NT2/D1 (cell line): ENCODE measurements at regions not wholly inside any gene's neighbourhood (a gene's known extent, or its start where the extent isn't known, plus 50 kb on each side); places are given as distances from the start of the nearest gene placed in this dataset.
"Not testable (repeated sequence)": the region's sequence is repeated elsewhere in the genome, so short reads cannot be mapped to it uniquely, and the experiment has no call there.

Source experiments
- DNase-seq: peaks from one replicate; pipeline ENCODE4 v3.0.0-alpha.2; 2011; ENCODE audit warnings: low read depth, low spot score
- H3K27me3 ChIP-seq: 2 replicates; pipeline ENCODE4 v1.6.0; 2011; ENCODE audit warnings: mild to moderate bottlenecking; ENCODE audit not compliant: insufficient read length, insufficient read depth
- H3K36me3 ChIP-seq: 2 replicates; pipeline ENCODE4 v1.6.1; 2011; ENCODE audit warnings: mild to moderate bottlenecking, low read length, mixed read lengths; ENCODE audit not compliant: insufficient read depth, insufficient read length
- H3K4me1 ChIP-seq: 2 replicates; pipeline ENCODE4 v1.5.1; 2011; ENCODE audit not compliant: insufficient read depth, insufficient read length
- H3K4me3 ChIP-seq: 2 replicates; pipeline ENCODE4 v1.5.1; 2011; ENCODE audit warnings: low read depth; ENCODE audit not compliant: insufficient read length
- H3K9ac ChIP-seq: 2 replicates; pipeline ENCODE4 v1.6.0; 2011; ENCODE audit warnings: low read depth; ENCODE audit not compliant: insufficient read length
- H3K9me3 ChIP-seq: 2 replicates; pipeline ENCODE4 v1.5.1; 2011; ENCODE audit warnings: mild to moderate bottlenecking, low read length; ENCODE audit not compliant: insufficient read depth
- SUZ12 ChIP-seq: IDR thresholded peaks from 2 replicates; pipeline ENCODE4 v1.6.1; 2011; ENCODE audit not compliant: insufficient read length, insufficient read depth; ENCODE audit errors: extremely low read depth
- YY1 ChIP-seq: IDR thresholded peaks from 2 replicates; pipeline ENCODE4 v1.6.1; 2011; ENCODE audit not compliant: insufficient read length, insufficient read depth
- ZNF274 ChIP-seq: IDR thresholded peaks from 2 replicates; pipeline ENCODE4 v1.6.1; 2011; ENCODE audit warnings: mild to moderate bottlenecking, low read depth, low read length

- TF ChIP-seq YY1: no peak
- TF ChIP-seq ZNF274: no peak
- TF ChIP-seq SUZ12: no peak
- Histone ChIP-seq H3K36me3 (no peaks in the 10 kb centered on the region), H3K4me1 (no peaks in the 10 kb centered on the region), H3K9ac (no peak overlapping the region), H3K9me3 (no peaks in the 10 kb centered on the region), H3K27me3 (no peaks in the 10 kb centered on the region), H3K4me3 (no peak overlapping the region)
- DNase-seq: no peak
Measured at GRCh38 chrX:63417649-63418048, 66.5 kb upstream of the SPIN4 start.

GRCh38 chrX:63409934-63410333 is 58.8 kb upstream of the SPIN4 start:
- not testable (repeated sequence) for DNase-seq, H3K4me3 ChIP-seq, H3K27me3 ChIP-seq, H3K4me1 ChIP-seq, H3K9ac ChIP-seq, H3K36me3 ChIP-seq
- H3K9me3 ChIP-seq: peaks cover 26% of the 10 kb centered on the region

GRCh38 chrX:63408050-63408449 is 56.9 kb upstream of the SPIN4 start:
- Histone ChIP-seq H3K9me3 (peaks cover 41% of the 10 kb centered on the region), H3K9ac (no peak overlapping the region), H3K27me3 (no peaks in the 10 kb centered on the region), H3K36me3 (no peaks in the 10 kb centered on the region), H3K4me1 (no peaks in the 10 kb centered on the region), H3K4me3 (no peak overlapping the region)
- TF ChIP-seq ZNF274: no peak
- no peak for TF ChIP-seq SUZ12
- TF ChIP-seq YY1: no peak
- DNase-seq: no peak

- TF ChIP-seq SUZ12 (no peak), ZNF274 (no peak), YY1 (no peak)
- DNase-seq: no peak
- Histone ChIP-seq H3K27me3 (no peaks in the 10 kb centered on the region), H3K4me1 (no peaks in the 10 kb centered on the region), H3K9me3 (peaks cover 41% of the 10 kb centered on the region), H3K9ac (no peak overlapping the region), H3K36me3 (no peaks in the 10 kb centered on the region), H3K4me3 (no peak overlapping the region)
Measured at GRCh38 chrX:63404332-63404731, 53.2 kb upstream of the SPIN4 start.

- no peak overlapping the region for H3K4me3 ChIP-seq
- no peaks in the 10 kb centered on the region for H3K27me3 ChIP-seq
- H3K9ac ChIP-seq: no peak overlapping the region
- H3K36me3 ChIP-seq: no peaks in the 10 kb centered on the region
- TF ChIP-seq ZNF274: no peak
- TF ChIP-seq SUZ12: no peak
- no peak for TF ChIP-seq YY1
- H3K4me1 ChIP-seq: no peaks in the 10 kb centered on the region
- DNase-seq: no peak
- H3K9me3 ChIP-seq: peaks cover 28% of the 10 kb centered on the region
Measured at GRCh38 chrX:63402106-63402505, 51.0 kb upstream of the SPIN4 start.
